GDM1 (cell line): ENCODE measurements at regions not wholly inside any gene's neighbourhood (a gene's known extent, or its start where the extent isn't known, plus 50 kb on each side); places are given as distances from the start of the nearest gene placed in this dataset.
"Not testable (repeated sequence)": the region's sequence is repeated elsewhere in the genome, so short reads cannot be mapped to it uniquely, and the experiment has no call there.

Experiments
- DNase-seq: peaks from one replicate; lab custom pipeline; 2025; lab: John Stamatoyannopoulos, UW

DNA sequence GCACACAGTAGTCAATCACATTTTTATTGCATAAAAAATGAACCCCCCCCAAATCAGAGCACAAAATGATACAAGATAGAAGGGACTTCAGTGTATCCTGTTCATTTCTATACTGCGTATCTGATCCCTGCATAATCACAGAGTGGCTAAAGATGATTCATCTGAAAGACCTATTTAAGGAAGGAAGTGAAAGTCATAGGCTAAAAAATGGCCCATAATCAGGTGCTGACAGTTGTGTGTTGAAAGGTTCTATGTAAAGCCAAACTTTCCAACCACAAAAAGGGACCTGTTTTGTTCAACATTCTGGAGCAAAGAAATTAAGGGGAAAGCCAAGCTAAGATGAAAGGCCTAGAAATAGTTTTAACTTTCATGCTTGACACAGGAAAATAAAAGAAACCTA lies 147.8 kb upstream of the ATP2B1 start:
- DNase-seq, result peak; percentile 37

DNA sequence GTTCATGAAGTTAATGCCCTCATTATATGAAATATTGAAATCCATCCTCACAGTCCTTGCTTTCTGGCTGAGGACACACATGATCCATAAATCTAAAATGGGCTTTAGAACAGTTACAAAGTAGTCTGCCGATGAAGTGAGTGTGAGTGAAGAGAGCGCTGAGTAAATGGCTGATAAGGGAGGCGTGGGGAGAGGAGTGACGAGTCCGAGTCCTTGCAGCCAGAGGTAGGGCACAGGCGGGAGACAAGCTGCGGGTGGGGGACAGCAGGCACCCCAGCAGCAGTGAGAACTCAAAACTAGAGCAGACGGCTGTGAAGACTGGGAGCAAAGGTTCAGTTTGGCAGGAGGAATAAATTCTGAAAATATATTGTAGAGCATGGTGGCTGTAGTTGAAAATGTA lies 140.1 kb upstream of the ATP2B1 start:
- no peak for DNase-seq

DNA sequence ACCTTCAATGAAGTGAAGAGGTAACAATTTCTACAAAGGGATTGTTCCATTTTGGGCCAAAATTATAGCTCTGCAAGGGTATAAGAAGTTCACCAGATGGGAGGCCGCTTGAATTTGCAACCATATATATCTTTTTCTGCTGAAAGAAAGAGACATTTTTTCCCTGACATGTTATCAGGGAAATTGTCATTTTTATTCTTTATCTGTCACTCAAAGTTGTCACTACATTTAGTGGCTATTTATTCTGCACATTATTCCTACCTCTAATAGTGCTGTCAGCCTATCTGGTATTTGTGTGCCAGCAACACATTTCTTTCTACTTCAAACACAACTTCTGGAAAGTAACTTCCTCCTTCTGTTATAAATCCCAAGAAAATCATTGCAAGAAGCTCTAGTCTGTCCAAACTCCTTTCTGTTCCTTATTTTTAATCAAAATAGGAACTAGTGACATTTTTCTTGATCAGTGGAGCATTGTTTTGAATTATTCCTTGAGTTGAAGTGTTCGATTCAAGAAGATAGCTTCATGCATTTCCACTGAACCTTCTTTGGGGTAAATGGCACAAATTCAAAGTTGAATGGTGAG lies 137.9 kb upstream of the ATP2B1 start:
- DNase-seq, result no peak

DNA sequence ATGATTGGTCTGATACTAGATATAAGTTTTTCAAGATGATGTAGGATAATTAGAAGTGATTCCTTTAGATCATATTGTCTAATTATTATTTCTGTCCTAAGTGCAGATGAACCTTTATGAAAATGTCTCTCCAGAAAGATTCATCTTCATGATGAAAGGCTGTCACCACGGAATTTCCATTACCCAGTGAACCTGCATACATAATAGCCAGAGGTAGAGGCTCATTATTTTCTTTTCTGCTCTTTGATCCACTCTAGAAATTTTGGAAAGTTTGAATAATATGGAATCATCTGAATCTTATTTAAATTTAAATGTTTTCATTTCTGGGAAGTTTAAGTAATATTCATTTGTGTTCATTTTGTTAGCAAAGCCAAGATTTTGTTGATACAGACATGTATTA lies 137.1 kb upstream of the ATP2B1 start:
- no peak for DNase-seq

DNA sequence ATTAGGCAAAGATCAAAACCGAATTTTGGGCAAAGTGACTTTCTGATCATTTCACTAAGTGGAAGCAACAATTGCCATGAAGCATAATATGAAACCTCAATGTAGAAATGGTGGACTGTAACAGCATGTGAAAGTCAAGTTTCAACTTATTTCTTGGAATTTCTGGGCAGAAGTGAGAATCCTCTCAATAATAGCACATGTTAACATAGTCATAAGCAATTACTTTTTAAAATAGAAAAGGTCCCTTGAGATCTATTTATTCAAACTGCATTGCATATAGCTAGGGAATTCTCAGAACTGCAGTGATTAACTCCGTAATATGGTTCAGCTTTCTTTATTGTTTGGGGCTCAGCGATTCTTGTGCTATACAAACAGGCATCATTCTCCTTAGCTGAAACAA lies 136.7 kb upstream of the ATP2B1 start:
- no peak for DNase-seq

DNA sequence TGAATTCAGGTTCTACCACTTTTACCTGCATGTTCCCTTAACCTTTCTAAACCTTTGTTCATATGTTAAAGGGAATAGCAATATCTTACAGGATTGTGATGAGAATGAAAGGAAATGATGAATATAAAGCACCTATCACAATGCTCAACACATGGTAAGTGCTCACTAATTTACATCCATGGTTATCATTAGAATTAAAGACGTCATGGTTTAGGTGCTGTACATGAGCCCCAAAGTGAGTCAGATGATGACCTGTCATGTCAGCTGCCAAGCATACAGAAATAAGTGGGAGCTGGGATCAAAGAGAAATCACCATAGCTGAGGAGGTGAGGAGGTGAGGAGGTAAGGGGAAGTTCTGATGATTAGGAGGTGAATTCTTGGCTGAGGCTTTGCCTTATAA lies 135.9 kb upstream of the ATP2B1 start:
- no peak for DNase-seq

DNA sequence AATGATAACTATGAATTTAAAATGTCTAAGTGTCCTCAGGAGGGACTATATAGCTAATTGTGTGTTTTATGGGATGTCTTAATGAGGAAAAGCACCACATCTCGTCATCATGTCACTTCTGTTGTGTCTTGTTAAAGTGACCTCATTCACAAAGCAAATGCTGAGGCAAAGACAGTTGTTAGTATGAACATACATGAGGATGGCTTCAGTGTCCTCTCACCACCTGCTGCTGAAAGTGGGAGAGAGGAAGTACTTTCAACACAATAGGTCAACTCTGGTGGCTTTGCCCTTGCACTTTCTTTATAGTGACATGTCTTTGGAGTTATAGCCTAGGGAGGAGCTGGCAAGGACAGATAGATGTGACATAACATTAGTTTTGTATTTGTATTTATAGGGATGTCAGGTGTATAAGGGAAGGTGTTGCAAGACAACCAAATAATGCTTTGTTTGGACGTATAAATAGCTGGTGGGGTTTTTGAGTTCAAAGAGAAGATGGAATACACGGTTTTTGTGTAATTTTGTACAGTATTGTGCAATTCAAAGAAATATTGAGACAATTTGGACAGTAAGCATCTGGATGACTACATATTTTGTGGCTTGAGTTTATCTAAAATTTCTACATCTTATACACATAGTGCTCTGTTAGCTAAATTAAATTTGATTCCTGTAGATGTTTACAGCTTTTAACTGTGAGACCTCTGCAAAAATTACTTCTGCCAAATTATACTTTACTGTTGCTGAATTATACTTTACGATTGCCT lies 131.7 kb upstream of the ATP2B1 start:
- DNase-seq, result no peak

DNA sequence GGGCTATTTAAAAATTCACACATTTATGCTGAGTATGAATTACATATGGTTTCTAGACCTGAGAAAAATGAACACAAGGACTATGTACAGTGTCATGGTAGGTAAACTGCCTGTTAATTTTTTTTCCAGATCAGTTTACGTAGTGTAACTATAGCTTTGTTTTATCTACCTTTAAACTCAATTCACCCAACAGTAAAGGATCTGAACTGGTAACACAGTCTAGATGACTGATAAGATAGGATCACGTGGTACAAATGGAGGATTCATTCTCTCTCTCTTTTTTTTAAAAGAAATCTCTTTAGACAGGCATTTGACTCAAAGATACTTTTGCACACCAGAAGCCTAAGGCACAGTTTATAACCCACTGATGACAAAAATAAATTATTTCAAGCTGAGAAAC lies 130.8 kb upstream of the ATP2B1 start:
- no peak for DNase-seq

DNA sequence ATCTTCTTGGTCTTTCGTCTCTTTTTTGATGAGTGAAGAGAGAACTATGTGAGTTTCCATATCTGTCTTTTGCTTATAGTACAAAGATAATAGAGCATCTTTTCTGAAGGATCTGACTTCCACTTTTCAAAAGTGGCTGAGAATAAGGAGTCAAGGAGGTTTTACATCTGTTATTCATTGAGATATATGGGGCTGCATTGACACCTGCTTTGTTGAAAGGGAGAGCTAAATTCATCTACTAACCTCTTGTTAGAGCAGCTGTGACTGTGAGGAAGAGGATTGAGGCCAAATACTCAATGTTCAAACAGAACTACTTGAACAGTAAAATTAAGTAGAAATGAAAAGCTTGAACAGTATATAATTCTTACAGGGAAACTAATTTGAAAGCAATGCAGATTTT lies 130.2 kb upstream of the ATP2B1 start:
- DNase-seq, result no peak

DNA sequence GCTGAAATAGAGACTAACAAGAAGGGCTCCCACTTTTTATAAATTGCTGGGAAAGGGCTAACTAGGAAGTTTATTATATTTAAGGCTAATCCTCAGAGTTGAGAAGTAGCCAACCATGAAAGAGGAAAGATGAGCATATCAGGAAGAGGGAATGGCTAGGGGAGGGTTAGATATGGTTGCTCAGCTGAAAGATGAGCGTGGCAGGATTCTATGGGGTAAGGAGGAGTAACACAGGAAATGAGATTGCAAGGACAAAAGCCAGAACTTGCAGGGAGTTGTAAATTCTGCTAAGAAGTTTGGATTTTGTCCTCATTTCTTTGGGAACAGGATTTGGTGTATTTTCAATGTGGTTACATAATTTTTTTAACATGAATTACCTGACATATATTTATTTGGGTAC lies 127.4 kb upstream of the ATP2B1 start:
- no peak for DNase-seq

DNA sequence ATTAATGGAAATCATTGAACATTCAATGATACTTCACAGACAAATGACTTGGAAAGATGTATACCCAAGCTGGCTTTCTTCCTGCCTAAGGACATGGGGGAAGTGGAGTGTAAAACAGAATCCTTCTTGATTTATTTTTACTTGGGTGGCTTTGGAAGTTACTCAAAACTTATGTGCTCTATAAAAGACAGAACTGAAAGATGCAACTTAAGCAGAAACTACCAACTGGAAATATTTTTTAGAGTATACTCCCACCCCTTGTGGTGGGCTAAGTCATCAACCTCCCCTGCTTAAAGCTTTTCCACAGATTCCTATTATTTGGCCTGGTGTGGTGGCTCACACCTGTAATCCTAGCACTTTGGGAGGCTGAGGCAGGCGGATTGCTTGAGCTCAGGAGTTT lies 126.0 kb upstream of the ATP2B1 start:
- no peak for DNase-seq

DNA sequence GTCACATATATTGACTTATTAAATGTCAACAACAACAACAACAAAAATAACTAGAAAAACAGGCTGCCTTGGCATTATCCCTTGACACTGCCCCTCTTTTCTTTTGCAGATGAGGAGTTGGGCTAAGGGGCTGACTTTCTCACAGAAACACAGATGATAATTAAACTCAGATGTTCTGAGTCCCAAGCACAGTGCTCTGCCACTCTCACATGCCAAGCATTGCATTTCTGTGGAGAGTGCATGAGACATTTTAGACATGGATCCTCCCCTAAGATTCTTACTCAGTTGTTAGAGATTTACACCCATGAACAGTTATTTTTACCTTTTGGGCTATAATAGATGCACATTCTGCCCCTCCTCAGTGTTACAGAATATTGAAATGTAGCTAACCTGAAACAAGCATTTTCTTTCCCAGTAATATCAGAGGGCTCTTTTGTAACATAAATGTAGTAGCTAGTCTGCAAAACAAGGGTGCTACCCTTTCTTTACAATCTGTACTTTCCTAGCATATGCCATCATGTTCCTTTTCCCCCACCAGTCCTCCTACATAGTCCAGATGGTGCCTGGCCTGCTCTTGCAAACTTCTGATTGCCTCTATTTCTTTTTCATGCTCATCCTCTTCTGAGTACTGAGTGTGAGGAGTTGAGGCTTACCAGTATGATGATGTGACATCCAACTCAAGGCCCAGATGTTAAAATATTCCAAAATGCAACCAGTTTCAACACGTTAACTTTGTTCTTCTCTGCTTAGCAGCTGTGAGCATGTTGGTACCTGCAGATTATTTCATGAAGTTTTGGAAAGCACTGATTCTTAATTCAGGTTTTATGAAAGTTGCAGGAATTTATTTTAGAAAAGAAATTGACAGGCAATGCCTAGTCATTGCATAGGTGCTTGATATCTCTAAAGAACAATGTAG lies 125.0 kb upstream of the ATP2B1 start:
- DNase-seq, result no peak

DNA sequence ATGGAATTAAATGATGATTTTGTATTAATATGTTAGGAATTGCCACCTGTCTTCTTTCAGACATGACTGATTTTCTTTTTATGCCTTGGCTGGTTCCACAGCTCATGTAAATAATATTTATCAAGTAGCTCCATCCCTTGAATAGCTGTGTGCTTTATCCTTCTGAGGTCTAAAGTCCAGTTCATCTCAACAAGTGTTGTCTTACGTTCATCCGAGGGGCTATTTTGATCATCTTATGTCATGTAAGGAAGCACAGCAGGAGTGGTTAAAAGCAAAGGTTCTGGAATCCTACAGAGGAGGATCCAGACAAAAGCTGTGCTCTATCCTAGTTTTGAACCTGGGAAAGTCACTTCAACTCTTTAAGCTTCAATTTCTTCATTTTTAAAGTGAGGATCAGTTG lies 123.7 kb upstream of the ATP2B1 start:
- no peak for DNase-seq

DNA sequence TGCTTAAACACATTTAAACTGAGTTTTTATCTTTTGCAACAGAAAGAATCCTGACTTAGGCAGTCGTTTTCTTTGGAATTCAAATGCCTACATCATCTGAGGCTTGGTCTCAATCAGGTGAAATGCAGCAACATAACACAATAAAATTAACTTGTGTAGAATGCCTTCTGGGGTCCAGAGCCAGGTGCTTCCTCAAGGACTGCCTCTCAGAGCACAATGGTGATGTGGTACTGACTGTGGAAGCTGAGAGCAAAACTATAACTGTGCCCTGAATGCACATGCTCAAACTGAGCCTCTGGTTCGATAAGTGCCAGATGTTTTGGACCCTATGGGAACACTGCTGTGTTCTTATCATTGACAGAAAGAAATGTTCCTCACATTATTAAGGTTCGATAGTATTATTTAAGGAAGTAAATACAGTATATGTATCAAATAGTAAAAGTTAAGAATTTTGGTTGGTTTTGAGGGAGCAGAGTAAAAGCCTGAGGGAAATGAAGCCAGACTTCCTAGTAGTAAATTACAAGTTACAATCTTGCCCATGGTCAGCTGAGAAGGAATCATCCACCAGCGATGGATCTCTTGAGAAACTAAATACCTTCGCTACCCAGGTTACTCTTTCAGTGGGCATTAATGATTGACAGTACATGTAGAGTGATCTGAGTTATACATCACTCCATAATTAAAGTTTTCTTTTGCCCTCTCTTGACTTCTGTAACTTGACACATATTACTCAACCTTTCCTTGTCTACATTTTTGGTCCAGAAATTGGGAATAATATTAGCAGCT lies 122.9 kb upstream of the ATP2B1 start:
- no peak for DNase-seq

DNA sequence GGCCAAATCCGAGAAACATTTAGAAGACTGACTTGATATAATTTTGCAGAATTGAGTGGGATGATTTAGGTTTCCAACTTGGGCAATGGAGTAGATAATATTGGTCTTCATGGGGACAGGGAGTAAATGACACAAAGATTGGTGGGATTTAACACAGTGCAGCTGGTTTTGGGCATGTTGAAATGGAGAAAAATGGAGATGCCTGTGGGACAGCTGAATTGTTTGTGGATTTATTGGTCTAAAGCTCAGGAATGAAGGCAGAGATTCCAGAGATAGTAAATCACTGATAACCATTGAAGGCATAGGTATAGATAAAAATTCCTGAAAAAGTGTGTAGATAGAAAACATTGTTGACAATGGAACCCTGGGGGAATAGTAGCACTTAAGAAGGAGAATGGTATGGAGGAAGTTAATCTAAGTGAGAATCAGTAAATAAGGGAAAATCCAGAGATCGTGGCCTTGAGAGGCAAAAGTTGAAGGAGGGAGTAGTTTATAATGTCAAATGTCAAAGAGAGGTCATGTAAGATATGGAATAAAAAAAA lies 120.9 kb upstream of the ATP2B1 start:
- DNase-seq, result no peak

DNA sequence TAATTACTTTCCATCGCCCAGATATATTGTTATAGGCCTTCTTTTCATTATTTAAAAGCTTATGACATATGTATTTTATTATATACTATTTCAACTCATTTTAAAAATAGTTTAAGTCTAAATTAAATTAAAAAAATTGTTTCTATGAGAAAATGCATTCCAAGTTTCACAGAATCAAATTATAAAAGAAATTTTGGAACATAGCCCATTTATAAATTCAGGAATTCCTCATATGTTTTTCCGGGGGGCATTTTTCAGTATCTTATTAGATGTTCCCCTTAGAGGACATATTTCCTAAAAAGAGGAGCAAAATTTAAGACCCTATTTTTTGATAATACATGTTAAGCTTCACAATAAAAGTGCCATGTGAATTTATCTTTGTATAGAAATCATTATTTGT lies 119.9 kb upstream of the ATP2B1 start:
- DNase-seq, result no peak

DNA sequence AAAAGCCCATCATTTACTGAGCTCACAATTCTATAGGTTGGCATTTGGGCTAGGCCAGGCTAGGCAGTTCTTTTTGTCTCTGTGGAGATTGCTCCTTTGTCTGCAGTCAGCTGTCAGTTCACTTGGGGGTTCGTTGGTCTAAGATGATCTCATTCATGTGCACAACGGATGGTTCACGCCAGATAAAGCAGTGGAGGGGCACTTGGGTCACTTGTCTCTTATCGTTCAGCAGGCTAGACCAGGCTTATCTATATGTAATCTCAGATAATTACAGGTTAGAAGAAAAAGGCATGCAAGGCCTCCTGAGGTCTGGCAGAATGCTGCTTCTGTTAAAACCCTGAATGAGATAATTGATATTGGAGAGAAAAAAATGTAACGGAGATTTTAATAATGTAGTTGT lies 119.0 kb upstream of the ATP2B1 start:
- no peak for DNase-seq

DNA sequence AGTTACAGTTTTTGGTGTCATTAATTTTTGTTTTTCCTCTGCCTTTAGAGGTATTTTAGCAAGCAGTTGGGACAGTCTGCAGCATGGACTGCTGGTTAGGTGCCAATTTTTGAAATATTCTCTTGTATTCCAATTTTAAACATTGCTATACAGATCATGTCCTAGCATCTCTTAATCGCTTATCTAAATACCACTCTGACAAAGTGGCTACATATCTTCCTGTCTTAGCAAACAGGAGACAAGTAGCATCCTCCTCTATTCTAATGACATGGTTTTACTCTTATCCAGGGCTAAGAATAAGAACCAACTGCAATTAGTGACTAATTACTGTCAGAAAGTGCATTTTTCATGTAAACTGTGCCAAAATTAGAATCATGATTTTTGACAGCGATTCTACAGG lies 117.8 kb upstream of the ATP2B1 start:
- no peak for DNase-seq

DNA sequence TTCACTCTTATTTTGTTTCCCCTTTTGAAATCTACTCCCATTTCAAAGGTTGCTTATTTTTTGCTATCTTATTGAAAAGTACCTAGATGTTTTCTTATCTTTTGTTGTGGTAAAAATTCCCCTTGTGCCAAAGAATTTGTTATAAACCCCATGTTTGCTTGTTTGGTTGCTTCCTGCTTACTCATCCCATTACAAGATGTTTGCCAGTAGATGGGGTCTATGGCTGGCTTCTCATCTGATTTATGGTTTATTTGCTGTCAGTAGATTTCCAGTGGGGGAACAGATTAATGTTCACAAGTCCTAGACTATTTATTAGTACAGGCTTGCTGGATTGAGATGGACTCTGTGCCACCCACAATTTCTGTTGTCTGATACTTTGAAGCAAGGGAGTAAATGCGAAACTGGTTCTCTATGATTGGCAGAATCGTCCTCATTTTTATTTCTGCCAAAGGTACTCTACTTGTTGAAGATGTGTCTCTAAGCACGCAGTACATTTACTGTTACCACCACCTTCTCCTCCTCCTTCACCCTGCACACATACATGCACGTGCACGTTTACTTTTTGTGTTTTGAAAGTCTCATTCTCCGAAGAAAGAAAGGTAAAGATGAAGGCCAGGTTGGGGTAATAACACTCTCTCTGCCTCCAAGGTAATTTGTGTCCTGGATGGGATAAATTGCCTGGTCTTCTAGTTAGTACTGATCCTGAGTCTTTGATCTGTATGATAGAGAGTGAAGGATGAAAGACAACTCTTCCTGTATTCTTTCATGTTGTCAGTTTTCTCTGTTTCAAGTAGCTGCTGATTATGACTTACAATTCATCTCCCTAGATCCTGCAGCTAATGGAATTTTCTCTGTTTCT lies 117.2 kb upstream of the ATP2B1 start:
- no peak for DNase-seq

DNA sequence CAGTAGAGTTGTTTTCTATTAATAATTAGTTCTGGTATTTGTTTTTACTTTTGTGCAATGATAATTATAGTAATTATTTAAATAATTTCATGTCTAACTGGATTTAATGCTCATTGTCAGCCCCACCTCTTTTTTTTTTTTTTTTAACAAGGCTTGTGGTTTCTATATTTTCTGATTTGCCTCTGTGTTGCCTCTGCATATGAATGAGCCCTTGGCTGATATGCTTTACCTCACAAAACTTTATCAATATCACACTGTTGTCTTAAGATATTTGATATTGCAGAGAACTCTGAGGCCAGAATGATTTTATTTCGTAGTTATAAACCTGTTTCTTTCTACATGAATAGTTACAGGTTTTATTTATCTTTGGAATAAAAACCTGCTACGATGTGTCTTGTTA lies 116.2 kb upstream of the ATP2B1 start:
- no peak for DNase-seq

DNA sequence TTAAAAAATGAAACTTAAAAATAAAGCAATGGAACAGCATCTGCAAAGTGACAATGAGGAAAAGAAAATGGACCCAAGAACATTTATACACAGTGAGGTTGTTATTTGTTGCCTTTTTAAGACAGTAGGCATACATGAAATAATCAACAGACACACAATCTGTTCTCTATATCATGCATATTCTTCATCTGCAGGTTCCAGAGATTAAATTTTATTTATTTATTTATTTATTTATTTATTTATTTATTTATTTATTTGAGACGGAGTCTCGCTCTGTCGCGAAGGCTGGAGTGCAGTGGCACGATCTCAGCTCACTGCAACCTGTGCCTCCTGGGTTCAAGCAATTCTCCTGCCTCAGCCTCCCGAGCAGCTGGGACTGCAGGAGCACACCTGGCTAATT lies 114.4 kb upstream of the ATP2B1 start:
- DNase-seq, result not testable (repeated sequence)
